ENCODE measurements at regions not wholly inside any gene's neighbourhood (a gene's known extent, or its start where the extent isn't known, plus 50 kb on each side); places are given as distances from the start of the nearest gene placed in this dataset.

DNA sequence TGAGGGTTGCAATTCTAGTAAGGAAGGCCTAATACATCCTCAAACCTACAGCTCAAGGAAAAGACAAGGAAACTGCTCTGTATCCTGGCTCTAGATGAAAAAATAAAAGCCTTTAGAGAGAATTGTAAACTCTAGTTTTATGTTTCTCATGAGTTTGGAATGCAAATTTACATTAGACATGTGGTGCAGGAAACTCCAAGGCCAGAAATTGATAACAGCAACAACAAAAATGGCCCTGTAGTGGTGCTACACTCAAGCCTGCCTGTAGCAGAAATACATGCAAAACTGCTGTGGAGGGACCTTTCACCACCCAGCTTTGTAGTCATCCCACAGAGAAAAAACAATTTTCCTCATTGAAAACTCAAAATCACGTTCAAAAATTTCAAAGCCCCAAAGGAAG is 546.7 kb upstream of the LRRN3 start:
- no peak for TF ChIP-seq CTCF (conservative IDR thresholded peaks at IDR 0.05; ENCODE audit: low read depth, low read length)
- TF ChIP-seq EZH2 (IDR thresholded peaks at IDR 0.05; ENCODE audit: low read length, unreplicated experiment) = no peak
- TF ChIP-seq EZH2phosphoT487 (IDR thresholded peaks at IDR 0.05; ENCODE audit: borderline replicate concordance, low read length) = no peak

Data from PC-3 (cell line).